ENCODE measurements at regions not wholly inside any gene's neighbourhood (a gene's known extent, or its start where the extent isn't known, plus 50 kb on each side); places are given as distances from the start of the nearest gene placed in this dataset.
"Not testable (repeated sequence)": the region's sequence is repeated elsewhere in the genome, so short reads cannot be mapped to it uniquely, and the experiment has no call there.

DNA sequence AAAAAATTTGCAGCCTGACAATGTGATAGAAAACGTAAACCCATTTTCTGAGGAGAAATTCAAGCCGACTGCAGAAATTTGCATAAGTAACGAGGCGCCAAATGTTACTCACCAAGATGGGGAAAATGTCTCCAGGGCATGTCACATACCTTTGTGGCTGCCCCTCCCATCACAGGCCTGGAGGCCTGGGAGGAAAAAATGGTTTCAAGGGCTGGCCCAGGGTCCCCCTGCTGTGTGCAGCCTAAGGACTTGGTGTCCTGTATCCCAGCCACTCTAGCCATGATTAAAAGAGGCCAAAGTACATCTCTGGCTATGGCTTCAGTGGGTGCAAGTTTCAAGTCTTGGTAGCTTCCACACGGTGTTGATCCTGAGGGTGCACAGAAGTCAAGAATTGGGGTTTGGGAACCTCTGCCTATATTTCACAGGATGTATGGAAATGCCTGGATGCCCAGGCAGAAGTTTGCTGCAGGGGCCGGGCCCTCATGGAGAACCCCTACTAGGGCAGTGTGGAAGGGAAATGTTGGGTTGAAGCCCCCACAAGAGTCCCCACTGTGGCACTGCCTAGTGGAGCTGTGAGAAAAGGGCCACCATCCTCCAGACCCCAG is 1842.3 kb downstream of the PCDH9 start:
- DNase-seq (ENCODE audit: low spot score) = no peak

DNA sequence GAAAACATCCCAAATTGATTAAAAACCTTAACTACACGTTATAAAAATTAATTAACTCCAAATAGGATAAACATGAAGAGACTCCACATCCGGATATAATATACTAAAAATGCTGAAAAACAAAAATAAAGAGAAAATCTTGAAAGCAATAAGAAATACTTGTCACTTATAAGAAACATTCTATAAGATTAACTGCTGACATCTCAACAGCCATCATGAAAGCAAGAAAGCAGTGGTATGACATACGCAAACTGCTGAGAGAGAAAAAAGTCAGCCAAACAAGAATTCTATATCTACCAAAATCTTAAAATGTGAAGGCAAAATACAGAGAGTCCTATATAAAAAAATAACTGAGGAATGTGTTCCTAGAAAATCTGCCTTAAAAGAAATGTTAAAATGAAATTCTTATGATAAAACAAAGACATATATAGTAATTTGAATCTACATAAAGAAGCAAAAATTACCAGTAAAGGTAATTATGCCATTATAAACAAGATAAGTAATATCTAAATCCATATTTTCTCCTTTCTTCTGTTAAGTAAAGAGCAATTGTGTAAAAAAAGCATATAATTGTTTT is 1851.1 kb downstream of the PCDH9 start:
- no peak for DNase-seq (ENCODE audit: low spot score)

DNA sequence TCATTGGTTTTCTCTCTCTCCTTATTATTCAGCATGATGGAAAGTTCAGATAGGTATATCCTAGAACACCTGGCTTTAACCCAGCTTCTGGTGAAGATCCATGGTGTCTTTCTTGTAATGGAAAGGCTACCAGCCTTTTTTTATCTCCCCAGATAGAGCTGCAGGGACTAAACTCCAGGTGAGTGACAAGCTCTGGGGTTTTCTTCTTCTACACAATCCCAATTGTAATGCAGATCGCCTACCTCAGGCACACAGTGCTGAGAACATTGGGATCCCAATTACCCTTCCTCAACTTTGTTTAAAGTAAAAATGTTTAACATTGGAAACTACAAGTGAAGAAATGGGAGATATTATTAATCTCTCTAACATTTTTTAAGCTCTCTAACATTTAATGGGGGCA is 1851.7 kb downstream of the PCDH9 start:
- no peak for DNase-seq (ENCODE audit: low spot score)

DNA sequence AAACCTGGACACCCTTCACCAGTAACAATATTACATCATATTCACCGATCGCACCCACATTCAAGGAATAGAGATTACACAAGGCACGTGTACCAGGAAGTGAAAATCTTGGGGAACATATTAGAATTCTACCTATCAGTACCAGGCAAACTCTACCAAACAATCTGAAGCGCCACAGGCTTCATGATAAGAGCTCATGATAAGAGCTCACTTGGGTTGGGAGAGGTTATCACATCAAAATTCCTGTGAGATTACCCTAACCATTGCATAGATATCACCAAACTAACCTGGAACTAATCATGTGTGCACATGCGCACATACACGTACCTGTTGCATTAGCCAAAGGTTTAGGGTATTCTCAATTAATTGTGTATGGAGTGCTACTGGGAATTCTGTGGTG is 1861.3 kb downstream of the PCDH9 start:
- DNase-seq (ENCODE audit: low spot score) = no peak

DNA sequence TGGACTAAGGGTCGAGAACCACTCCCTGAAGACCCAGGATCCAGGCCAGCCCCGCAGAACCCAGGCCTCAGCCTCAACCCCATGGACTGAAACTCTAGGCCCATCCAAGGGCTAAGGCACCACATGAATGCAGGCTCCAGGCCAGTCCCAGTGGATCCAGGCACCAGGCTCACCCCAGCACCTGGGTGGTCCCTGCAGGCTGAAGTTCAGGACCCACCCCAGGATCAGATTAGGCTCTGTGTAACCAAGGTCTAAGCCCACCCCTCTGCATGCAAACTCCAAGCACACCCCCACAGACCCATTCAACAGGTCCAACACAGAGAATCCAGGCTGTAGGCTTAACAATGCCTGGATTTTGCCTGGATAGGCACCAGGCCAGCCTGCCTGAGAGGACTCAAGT is 1876.2 kb downstream of the PCDH9 start:
- no peak for DNase-seq (ENCODE audit: low spot score)

DNA sequence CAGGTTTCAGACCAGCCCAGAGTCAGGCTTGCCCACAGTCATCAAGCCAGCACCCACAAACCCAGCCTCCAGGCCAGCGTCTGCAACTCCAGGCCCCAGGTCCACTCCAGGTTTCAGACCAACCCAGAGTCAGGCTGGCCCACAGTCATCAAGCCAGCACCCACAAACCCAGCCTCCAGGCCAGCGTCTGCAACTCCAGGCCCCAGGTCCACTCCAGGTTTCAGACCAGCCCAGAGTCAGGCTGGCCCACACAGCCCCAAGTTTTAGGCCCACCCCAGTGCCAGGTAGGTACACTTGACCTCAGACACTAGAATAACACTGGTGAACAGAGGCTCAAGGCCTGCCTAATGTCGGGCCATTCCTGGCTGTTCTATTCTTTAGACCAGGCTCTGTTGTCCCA is 1877.0 kb downstream of the PCDH9 start:
- not testable (repeated sequence) for DNase-seq (ENCODE audit: low spot score)

DNA sequence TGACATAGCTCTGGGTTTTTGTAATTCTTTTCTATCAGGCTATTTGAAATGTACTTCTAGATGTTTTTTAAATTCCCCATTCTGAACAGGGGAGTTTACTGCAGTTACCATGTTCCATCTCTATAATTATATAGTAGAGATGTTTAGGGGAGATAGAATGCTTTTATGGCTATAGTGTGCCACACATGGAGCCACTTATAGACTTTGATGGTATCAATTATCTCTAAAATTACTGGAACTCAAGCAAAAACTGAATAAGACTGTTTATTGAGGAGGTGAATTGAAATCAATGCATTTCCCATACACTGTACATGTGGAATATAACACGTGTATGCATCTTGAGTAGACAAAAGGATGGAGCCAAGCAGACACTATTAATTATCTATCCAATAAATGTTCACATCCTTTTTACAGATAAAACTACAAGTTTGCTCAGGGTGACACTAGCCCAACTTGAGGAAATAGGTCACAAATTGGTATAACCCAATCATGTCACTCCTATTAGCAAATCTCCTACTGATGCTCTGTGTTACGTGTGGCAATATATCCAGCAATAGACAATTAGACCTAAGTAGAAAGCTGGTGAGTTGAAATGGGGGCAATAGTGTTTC is 1882.6 kb downstream of the PCDH9 start:
- no peak for DNase-seq (ENCODE audit: low spot score)

DNA sequence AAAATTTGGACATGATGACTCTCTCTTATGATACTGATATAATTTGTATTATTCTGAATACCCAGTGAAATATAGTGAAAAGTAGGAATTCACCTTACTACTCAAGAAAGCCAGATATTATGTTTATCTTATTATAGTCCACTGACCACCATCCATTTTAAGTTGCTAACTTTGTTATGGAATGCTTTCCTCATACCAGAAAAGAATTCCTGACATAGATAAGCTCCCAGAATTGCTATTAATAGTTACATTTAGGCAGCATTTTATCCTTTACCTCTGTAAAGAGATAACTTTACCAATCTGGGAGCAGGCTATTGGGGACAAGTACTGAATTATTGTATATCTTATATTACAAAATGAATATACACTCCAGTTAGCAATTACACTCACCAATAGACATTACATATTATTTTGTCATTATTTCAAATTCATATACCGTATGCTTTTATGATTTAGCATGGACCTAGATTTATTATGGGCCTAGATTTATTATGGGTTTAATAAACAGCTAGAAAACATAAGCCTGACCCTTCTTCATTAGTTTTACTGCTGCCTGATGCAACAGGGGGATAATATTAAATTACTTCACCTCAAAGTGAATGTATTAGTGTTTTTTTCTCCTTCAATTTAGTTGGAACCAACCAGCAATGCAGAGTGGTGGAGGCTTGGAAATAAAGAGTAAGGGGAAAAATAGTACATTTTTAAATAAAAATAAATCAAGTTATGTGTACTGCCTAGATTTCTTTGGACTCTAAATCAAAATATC is 1886.1 kb downstream of the PCDH9 start:
- DNase-seq (ENCODE audit: low spot score) = no peak

DNA sequence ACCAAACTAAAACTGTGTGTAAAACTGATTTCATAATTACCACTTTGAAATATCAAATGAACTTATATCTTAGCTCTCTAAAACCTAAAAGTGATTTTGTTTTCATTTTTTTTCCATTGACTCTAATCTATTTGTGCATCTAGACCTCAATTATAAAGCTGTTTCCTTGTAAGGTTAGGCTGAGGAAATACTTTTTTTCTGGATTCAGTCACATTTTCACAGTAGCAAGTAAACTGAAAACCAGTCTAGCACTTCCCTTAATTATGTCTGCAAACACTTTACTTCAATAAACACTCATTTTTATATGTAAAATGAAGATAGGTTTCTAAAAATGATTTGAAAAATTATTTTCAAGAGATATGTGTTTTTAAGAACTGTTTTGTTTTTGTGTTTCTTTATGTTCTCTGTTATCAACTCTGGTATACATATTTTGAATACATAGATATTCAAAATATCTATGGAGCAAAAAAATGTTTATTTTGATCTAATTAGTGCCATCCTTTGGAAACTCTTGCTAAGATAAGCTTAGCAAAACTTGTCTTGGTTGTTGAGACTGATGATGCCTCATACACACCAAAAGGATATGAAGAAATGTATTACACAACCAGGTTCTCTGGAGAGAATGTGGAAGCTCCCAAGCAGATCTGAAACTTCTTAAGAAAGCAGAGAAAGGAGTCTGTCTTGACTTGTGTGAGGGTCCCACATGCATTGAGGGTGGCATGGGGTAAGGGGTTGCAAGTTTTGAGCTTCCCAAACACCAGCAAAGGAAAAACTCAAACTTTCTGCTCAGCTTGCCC is 1887.4 kb downstream of the PCDH9 start:
- DNase-seq (ENCODE audit: low spot score) = no peak

DNA sequence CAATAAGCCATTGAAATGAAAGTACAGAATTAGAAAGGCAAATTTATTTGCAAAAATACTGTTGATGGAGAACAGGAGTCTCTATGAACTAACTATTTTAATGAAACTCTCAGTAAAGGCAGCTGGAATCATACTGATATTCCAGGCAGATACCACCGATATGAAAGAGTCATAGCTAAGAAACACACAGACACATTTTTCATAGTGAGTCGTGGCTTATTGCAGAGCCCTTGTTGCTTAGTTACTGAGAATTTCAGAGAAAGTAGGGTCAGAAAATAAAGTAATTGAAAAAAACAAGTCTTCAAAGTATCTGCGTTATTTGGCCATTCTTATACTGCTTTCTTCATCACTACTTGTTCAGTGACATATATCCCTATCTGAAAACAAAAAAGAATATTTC is 1890.9 kb downstream of the PCDH9 start:
- DNase-seq (ENCODE audit: low spot score) = no peak

DNA sequence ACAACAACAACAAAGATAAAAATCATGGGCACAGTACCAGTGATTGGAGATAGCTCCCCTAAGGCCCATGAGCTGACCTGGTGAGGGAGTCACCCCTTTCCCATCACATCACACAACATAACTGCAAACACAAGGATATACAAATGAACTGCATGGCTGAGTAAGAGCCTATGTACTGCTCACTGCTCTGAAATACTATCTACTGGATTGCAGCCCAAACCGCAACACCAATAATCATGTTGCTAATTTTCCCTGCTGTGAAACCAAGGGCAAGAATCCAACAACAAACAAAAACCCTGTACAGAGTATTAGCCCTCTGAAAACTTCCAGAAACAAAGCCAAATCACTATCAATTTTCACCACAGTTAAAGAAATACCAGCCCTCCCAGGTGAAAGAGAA is 1893.2 kb downstream of the PCDH9 start:
- DNase-seq (ENCODE audit: low spot score) = no peak

DNA sequence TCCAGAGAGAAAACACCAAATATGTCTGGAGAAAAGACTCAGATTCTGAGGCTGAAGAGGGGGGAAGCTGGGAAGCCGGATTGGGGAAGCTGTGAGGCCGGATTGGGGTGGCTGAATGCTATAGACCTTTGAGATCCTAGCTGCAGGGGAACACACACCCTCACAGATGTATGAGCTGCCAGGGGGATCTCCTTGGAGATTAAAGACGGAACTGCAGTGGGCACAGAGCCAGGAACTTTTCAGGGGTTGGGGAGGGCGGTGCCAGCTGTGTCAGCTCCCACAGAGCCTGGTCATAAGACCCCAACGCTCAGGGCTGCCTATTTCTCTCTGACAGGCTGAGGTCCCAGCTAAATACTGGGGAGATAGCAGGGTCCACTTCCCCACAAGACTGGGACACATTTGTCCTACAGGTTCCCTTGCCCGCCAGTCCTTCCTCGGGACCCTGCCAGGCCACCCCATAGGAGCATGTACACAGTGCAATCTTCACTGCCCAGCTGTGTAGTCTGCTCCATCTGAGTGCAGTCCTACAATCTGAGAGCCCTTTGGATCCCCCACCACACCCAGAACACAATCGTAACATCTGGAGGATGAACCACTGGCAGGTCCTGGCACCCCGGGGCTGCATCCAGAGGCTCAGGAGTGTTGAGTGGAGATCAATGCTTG is 1893.9 kb downstream of the PCDH9 start:
- no peak for DNase-seq (ENCODE audit: low spot score)

DNA sequence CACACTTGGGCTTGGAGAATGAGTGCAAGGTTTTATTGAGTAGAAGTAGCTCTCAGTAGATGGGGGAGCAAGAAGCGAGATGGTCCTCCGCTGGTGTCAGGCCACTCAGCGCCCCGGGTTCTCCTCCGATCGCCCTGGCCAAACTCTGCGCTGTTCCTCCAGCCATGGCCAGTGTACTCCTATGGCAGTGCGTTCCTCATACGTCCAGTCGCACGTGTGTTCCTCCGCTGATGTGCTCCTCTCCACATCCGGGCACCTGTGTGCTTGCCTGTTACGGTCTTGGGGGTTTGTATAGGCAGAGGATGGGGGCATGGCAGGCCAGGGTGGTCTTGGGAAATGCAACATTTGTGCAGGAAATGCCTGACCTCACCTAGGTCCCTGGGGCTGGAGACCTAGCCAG is 1899.4 kb downstream of the PCDH9 start:
- DNase-seq (ENCODE audit: low spot score) = no peak

DNA sequence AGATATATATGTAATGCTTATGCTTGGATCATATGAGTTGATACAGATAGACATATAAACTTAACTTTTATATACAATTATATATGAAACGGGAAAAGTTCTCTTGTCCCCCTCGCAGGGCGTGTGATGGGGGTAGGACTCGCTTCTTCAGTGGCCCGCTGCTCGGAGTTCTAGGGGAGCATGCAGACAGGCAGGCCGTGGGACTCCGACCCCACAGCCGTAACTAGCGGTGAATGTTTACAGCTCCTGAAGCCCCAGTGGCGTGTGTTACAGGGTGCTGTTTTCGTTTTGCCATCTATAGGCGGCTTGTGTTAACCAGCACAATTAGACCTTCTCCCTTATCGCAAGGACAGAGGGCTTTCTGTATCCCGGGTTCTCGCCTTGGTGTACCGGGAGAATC is 1899.8 kb downstream of the PCDH9 start:
- DNase-seq (ENCODE audit: low spot score) = no peak

DNA sequence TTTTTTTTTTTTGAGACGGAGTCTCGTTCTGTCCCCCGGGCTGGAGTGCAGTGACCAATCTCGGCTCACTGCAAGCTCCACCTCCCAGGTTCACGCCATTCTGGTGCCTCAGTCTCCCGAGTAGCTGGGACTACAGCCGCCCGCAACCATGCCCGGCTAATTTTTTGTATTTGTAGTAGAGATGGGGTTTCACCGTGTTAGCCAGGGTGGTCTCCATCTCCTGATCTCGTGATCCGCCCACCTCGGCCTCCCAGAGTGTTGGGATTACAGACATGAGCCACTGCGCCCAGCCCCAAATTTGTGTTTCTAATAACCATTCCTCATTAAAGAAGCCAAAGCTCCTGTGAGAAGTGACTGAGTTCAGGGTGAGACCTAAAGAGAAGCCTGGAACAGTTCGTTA is 1906.9 kb downstream of the PCDH9 start:
- not testable (repeated sequence) for DNase-seq (ENCODE audit: low spot score)

DNA sequence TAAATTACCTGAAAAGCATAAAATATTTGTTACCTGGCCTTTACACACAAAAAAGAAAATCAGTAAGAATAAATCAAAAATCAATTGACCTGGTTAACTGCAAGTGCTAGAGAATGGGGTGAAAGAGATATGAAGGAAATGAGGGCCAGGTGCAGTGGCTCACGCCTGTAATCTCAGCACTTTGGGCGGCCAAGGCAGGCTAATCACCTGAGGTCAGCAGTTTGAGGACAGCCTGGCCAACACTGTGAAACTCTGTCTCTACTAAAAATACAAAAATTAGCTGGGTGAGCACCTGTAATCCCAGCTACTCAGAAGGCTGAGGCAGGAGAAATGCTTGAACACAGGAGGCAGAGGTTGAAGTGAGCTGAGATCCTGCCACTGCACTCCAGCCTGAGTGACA is 1908.7 kb downstream of the PCDH9 start:
- not testable (repeated sequence) for DNase-seq (ENCODE audit: low spot score)

DNA sequence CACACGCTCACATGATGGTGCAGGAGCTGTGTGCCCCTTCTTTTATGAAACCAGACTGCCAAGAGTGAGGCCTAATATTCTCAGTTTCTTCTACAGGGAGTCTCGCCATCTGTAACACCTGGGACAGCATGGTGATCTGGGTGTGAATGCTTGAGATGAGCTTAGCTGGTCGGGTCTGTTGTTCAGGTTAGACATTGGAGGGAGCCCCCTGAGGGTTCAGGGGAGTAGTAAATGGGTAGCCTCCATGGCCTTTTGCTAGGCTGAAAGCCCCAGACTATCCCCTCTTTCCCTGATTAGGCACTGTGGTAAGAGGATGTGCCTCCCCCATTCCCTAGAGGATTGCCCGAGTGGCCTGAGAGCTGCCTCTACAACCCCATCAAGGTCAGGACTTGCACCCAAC is 1916.1 kb downstream of the PCDH9 start:
- no peak for DNase-seq (ENCODE audit: low spot score)

DNA sequence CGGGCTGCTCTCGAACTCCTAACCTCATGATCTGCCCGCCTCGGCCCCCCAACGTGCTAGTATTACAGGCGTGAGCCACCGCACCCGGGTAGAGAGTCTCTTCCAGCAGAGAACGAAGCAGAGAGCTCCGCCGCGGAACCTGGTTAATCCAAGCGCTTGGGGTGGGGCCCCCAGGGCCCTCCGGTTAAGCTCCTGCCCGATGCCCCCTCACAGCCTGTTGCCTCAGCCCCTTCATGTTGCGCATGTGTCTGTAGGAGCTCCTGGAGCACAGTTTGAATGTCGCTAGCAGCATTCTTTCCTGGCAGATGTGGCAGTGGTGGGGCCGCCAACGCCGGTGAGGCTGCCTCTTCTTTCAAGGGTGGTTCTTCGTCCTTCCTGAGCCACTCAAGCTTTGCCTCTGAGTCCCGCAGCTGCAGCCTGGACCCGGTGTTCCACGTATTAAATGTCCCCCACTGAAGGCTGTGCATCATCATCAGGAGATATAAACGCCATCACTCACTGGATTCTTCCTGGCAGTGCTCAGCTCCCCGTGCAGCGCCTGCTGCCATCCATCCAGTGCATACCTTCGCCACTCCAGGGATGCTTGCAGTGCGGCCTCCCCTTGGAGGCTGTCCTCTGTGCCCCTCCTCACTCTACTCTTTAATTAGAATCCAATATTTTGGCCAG is 1919.3 kb downstream of the PCDH9 start:
- DNase-seq (ENCODE audit: low spot score) = no peak

DNA sequence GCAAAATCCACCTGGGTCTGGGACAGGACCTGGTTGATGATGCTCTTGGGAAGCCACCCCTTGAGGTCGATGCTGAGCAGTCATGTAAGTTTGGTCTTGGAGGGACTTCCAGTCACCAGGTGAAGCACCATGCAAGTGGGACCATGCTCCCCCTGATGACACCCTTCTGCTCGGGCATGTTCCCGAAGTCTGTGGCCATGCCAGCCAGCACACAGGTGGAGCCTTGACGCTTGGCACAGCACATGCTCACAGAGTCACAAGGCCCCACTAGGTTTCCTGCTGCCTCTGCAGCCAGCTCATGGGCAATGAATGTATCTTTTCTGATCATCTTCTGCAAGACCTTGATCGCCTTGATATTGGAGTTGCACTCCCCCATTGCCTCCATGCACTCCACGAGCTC is 1920.2 kb downstream of the PCDH9 start:
- no peak for DNase-seq (ENCODE audit: low spot score)

DNA sequence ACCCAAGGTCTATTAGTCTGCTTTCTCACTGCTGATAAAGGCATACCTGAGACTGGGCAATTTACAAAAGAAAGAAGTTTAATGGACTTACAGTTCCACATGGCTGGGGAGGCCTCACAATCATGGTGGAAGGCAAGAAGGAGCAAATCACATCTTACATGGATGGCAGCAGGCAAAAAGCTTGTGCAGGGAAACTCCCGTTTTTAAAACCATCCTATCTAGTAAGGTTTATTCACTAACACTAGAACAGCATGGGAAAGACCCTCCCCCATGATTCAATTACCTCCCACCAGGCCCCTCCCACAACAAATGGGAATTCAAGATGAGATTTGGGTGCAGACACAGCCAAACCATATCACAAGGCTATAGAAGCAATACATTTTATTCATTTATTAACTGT is 1921.4 kb downstream of the PCDH9 start:
- not testable (repeated sequence) for DNase-seq (ENCODE audit: low spot score)

DNA sequence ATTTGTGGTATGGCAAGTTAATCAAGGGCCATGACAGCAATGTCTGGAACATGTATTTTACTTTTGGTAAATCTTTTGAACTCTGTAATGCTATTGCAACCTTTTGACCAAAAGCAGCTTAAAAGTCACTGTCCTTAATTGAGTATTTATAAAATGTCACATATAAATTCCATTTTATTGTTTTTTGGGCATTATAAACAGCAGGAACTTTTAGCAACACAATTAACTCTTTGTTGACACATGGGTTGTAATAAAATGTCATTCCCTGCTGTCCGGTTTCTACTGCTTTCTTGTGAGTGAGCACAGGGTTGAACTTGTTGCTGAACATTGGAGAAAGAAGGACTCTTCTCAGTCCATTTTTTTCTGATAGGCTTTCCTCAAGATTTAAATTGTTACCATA is 1923.1 kb downstream of the PCDH9 start:
- DNase-seq (ENCODE audit: low spot score) = no peak
